NCI-H82 (cell line): ENCODE measurements at regions not wholly inside any gene's neighbourhood (a gene's known extent, or its start where the extent isn't known, plus 50 kb on each side); places are given as distances from the start of the nearest gene placed in this dataset.
"Not testable (repeated sequence)": the region's sequence is repeated elsewhere in the genome, so short reads cannot be mapped to it uniquely, and the experiment has no call there.

Experiments
- DNase-seq: peaks from one replicate; lab custom pipeline; 2025; lab: John Stamatoyannopoulos, UW

- DNase-seq = no peak
These were observed 92.0 kb upstream of the FAM13C start for GRCh38 chr10:59454171-59454919.

- no peak for DNase-seq
These were observed 86.3 kb upstream of the FAM13C start for GRCh38 chr10:59448616-59449015.

- DNase-seq = no peak
These were observed 73.4 kb upstream of the FAM13C start for GRCh38 chr10:59435707-59436106.

GRCh38 chr10:59434463-59435321, 72.3 kb upstream of the FAM13C start:
- no peak for DNase-seq

GRCh38 chr10:59433720-59434428, 71.5 kb upstream of the FAM13C start:
- DNase-seq = no peak

GRCh38 chr10:59432207-59432900, 70.0 kb upstream of the FAM13C start:
- no peak for DNase-seq

- not testable (repeated sequence) for DNase-seq
These were observed 51.4 kb upstream of the FAM13C start for GRCh38 chr10:59413795-59414194.
